ENCODE measurements at regions not wholly inside any gene's neighbourhood (a gene's known extent, or its start where the extent isn't known, plus 50 kb on each side); places are given as distances from the start of the nearest gene placed in this dataset.

- TF ChIP-seq PATZ1 (CRISPR knock-in tag; IDR thresholded peaks at IDR 0.05; ENCODE audit: borderline replicate concordance) (no peak), OSR1 (CRISPR knock-in tag; IDR thresholded peaks at IDR 0.05) (no peak), TSHZ2 (CRISPR knock-in tag; IDR thresholded peaks at IDR 0.05) (no peak), ZC3H10 (CRISPR knock-in tag; IDR thresholded peaks at IDR 0.05) (no peak)
Measured at GRCh38 chr7:118305671-118306070, 81.2 kb downstream of the ANKRD7 start (continued).

- no peak for TF ChIP-seq CSDC2 (CRISPR knock-in tag; IDR thresholded peaks at IDR 0.05)
- no peak for TF ChIP-seq ZNF565 (CRISPR knock-in tag; conservative IDR thresholded peaks at IDR 0.05; ENCODE audit: low read depth)
- no peak for TF ChIP-seq ISL1 (CRISPR knock-in tag; IDR thresholded peaks at IDR 0.05)
- TF ChIP-seq TCF4 (CRISPR knock-in tag; IDR thresholded peaks at IDR 0.05; ENCODE audit: borderline replicate concordance): no peak
- TF ChIP-seq BACH2 (CRISPR knock-in tag; IDR thresholded peaks at IDR 0.05; ENCODE audit: borderline replicate concordance): no peak
- TF ChIP-seq TSHZ2 (CRISPR knock-in tag; IDR thresholded peaks at IDR 0.05): no peak
- ATAC-seq: no peak
Measured at GRCh38 chr7:118306771-118307170, 82.3 kb downstream of the ANKRD7 start.

GRCh38 chr7:118311121-118311836 is 86.8 kb downstream of the ANKRD7 start:
- ATAC-seq: no peak
- TF ChIP-seq TCF4 (CRISPR knock-in tag; IDR thresholded peaks at IDR 0.05; ENCODE audit: borderline replicate concordance) (no peak), ZC3H10 (CRISPR knock-in tag; IDR thresholded peaks at IDR 0.05) (no peak), ZFP30 (CRISPR knock-in tag; IDR thresholded peaks at IDR 0.05) (no peak), ZNF565 (CRISPR knock-in tag; conservative IDR thresholded peaks at IDR 0.05; ENCODE audit: low read depth) (no peak), ISL1 (CRISPR knock-in tag; IDR thresholded peaks at IDR 0.05) (peak; percentile 91), CREB5 (CRISPR knock-in tag; IDR thresholded peaks at IDR 0.05; ENCODE audit: low read depth) (no peak), SNAI2 (CRISPR knock-in tag; IDR thresholded peaks at IDR 0.05) (no peak), ZFP3 (CRISPR knock-in tag; IDR thresholded peaks at IDR 0.05) (no peak), PATZ1 (CRISPR knock-in tag; IDR thresholded peaks at IDR 0.05; ENCODE audit: borderline replicate concordance) (peak; percentile 37; the same call in 1 of the 2 replicates)

- no peak for ATAC-seq
- TF ChIP-seq ZFP30 (CRISPR knock-in tag; IDR thresholded peaks at IDR 0.05): no peak
- TF ChIP-seq POU6F1 (CRISPR knock-in tag; IDR thresholded peaks at IDR 0.05; ENCODE audit: borderline replicate concordance, low read depth): no peak
- no peak for TF ChIP-seq CREB5 (CRISPR knock-in tag; IDR thresholded peaks at IDR 0.05; ENCODE audit: low read depth)
- no peak for TF ChIP-seq ZFP3 (CRISPR knock-in tag; IDR thresholded peaks at IDR 0.05)
- no peak for TF ChIP-seq ZNF8 (CRISPR knock-in tag; IDR thresholded peaks at IDR 0.05)
- TF ChIP-seq CSDC2 (CRISPR knock-in tag; IDR thresholded peaks at IDR 0.05): no peak
- no peak for TF ChIP-seq RARB (CRISPR knock-in tag; IDR thresholded peaks at IDR 0.05)
- TF ChIP-seq ZNF565 (CRISPR knock-in tag; conservative IDR thresholded peaks at IDR 0.05; ENCODE audit: low read depth): no peak
Measured at GRCh38 chr7:118312051-118312450, 87.5 kb downstream of the ANKRD7 start.

All from SK-N-SH treated with all-trans-retinoic acid at 6 μM for 48 hours (cell line).